Peyer's patch (tissue), 4 donors: ENCODE measurements at regions not wholly inside any gene's neighbourhood (a gene's known extent, or its start where the extent isn't known, plus 50 kb on each side); places are given as distances from the start of the nearest gene placed in this dataset.

Source experiments
- DNase-seq, 3 donors: peaks; one replicate each; pipeline ENCODE4 v3.0.0-alpha.2; 2017 to 2019
- H3K27ac ChIP-seq, 4 donors: fragments of 200-600 bp; sonication (generic); one replicate each; pipeline ENCODE4 v1.5.1; 2016 to 2019
- H3K27me3 ChIP-seq, 2 donors: fragments of 200-600 bp; sonication (generic); one replicate each; pipeline ENCODE4 v1.5.1; 2019
- H3K36me3 ChIP-seq, 3 donors: fragments of 200-600 bp; sonication (generic); one replicate each; pipeline ENCODE4 v1.5.1; 2016 to 2019
- H3K4me1 ChIP-seq, 4 donors: fragments of 200-600 bp; sonication (generic); one replicate each; pipeline ENCODE4 v1.5.1; 2016 to 2019
- H3K4me3 ChIP-seq, 4 donors: fragments of 200-600 bp; sonication (generic); 1 replicate in 3 of 4; 2 replicates in 1 of 4; pipeline ENCODE4 v1.5.1; 2016 to 2019; ENCODE audit warnings: mild to moderate bottlenecking in 1 of 4
- H3K9me3 ChIP-seq, 4 donors: fragments of 200-600 bp; sonication (generic); one replicate each; pipeline ENCODE4 v1.5.1; 2016 to 2019; ENCODE audit warnings: mild to moderate bottlenecking in 1 of 4
- CTCF ChIP-seq, 6 experiments: fragments of 450-650 bp in 4 of 6; fragments of 200-600 bp in 2 of 6; sonication (generic) in 1 of 6; IDR thresholded peaks; one replicate each; pipeline ENCODE4 v1.5.1; 2017 to 2019; ENCODE audit warnings: antibody characterized with exemption in 6 of 6, mild to moderate bottlenecking in 3 of 6, moderate library complexity in 1 of 6
- POLR2A ChIP-seq, 2 donors: fragments of 450-650 bp; IDR thresholded peaks; one replicate each; pipeline ENCODE4 v1.5.1; 2017; ENCODE audit warnings: antibody characterized with exemption in 2 of 2, mild to moderate bottlenecking in 2 of 2, moderate library complexity in 2 of 2

- Histone ChIP-seq H3K36me3 (no peaks in the 10 kb centered on the region), H3K4me1 (no peaks in the 10 kb centered on the region), H3K9me3 (no peaks in the 10 kb centered on the region), H3K27ac (no peak overlapping the region), H3K4me3 (no peak overlapping the region), H3K27me3 (no peaks in the 10 kb centered on the region)
- no peak for TF ChIP-seq POLR2A (IDR thresholded peaks at IDR 0.05)
- TF ChIP-seq CTCF (IDR thresholded peaks at IDR 0.05), result no peak
- DNase-seq, result no peak
Measured at GRCh38 chr6:91094806-91095475, 508.1 kb upstream of the MAP3K7 start.

DNA sequence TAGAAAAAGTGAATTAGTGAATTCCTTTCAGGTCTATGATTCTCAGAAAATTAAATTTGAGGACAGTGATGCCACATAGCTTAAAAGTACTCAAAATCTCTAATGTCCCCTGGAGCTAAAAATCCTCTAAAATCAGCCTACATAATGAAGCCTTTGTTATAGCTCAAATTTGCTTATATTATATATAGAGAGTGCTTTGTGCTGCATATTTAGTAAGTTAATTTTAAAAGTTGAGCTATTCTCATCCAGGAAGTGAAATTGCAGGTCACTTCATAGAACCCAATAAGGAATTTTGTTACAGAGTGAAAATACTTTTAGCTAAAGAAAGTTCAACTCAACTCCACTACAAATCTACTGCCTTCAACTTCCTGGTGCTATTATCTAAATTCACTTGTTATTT, 507.5 kb upstream of the MAP3K7 start:
- Histone ChIP-seq H3K36me3 (no peaks in the 10 kb centered on the region), H3K4me3 (no peak overlapping the region), H3K4me1 (no peaks in the 10 kb centered on the region), H3K9me3 (no peaks in the 10 kb centered on the region), H3K27ac (no peak overlapping the region), H3K27me3 (no peaks in the 10 kb centered on the region)
- TF ChIP-seq CTCF (IDR thresholded peaks at IDR 0.05) (no peak), POLR2A (IDR thresholded peaks at IDR 0.05) (no peak)
- DNase-seq, result no peak

DNA sequence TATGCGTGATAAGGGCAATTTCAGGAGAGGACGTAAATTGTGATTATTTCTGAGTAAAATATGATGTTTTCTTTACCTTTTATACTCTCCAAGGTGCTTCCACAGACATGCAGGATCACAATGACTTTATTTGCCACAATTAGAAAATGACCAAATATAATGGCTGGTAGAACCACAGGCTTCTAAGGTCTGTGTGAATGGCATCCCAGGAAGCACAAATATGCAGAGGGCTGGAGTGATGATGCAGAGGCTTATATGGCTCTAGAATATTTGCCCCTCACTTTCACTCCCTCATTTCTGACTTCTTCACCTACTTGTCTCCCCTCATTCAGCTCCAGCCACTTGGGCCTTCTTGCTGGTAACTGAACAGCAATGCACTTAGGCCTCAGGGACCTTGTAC, 502.1 kb upstream of the MAP3K7 start:
- Histone ChIP-seq H3K9me3 (no peaks in the 10 kb centered on the region), H3K27ac (no peak overlapping the region), H3K36me3 (no peaks in the 10 kb centered on the region), H3K27me3 (no peaks in the 10 kb centered on the region), H3K4me1 (no peaks in the 10 kb centered on the region), H3K4me3 (no peak overlapping the region)
- DNase-seq, result no peak
- TF ChIP-seq CTCF (IDR thresholded peaks at IDR 0.05), result no peak
- no peak for TF ChIP-seq POLR2A (IDR thresholded peaks at IDR 0.05)

GRCh38 chr6:91088515-91088914, 501.6 kb upstream of the MAP3K7 start:
- Histone ChIP-seq H3K36me3 (no peaks in the 10 kb centered on the region), H3K4me1 (no peaks in the 10 kb centered on the region), H3K4me3 (no peak overlapping the region), H3K9me3 (no peaks in the 10 kb centered on the region), H3K27ac (no peak overlapping the region), H3K27me3 (no peaks in the 10 kb centered on the region)
- no peak for TF ChIP-seq CTCF (IDR thresholded peaks at IDR 0.05)
- no peak for TF ChIP-seq POLR2A (IDR thresholded peaks at IDR 0.05)
- DNase-seq, result no peak

DNA sequence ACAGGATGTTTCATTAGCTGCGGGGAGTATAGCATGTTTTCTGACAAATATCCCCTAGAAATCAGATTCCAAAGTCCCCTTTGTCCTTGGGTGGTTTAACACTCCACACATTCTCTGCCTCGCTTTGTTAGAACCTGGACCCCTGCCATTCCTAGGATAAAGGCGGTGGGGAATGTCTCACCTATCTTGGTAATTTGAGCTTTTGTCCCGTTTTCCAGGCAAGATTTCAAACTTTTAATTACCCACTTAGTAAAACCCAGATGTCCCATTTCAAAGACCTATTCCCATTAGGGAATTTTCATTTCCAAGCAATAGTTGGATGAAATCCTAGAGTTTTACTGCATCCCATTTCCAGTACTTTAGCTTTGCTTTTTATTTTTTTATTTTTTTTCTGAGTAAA, 501.0 kb upstream of the MAP3K7 start:
- H3K27me3 ChIP-seq, result no peaks in the 10 kb centered on the region
- H3K4me1 ChIP-seq, result no peaks in the 10 kb centered on the region
- TF ChIP-seq POLR2A (IDR thresholded peaks at IDR 0.05) (no peak), CTCF (IDR thresholded peaks at IDR 0.05) (no peak)
- H3K36me3 ChIP-seq, result no peaks in the 10 kb centered on the region
- H3K9me3 ChIP-seq, result no peaks in the 10 kb centered on the region
- no peak overlapping the region for H3K27ac ChIP-seq
- no peak overlapping the region for H3K4me3 ChIP-seq
- no peak for DNase-seq

- no peak for DNase-seq
- Histone ChIP-seq H3K9me3 (no peaks in the 10 kb centered on the region), H3K36me3 (no peaks in the 10 kb centered on the region), H3K27ac (no peak overlapping the region), H3K4me1 (no peaks in the 10 kb centered on the region), H3K27me3 (no peaks in the 10 kb centered on the region), H3K4me3 (no peak overlapping the region)
- TF ChIP-seq POLR2A (IDR thresholded peaks at IDR 0.05), result no peak
- TF ChIP-seq CTCF (IDR thresholded peaks at IDR 0.05), result no peak
Measured at GRCh38 chr6:91083211-91083610, 496.3 kb upstream of the MAP3K7 start.
